SK-N-SH (cell line): ENCODE measurements at regions not wholly inside any gene's neighbourhood (a gene's known extent, or its start where the extent isn't known, plus 50 kb on each side); places are given as distances from the start of the nearest gene placed in this dataset.

Experiments
- CTCF ChIP-seq: fragments of 200-600 bp; sonication (generic); IDR thresholded peaks from 2 replicates; pipeline ENCODE4 v1.6.1; 2017; ENCODE audit warnings: antibody characterized with exemption, mild to moderate bottlenecking, moderate library complexity
- ELF1 ChIP-seq: IDR thresholded peaks from 2 replicates; pipeline ENCODE4 v1.4.0; 2012
- ZBTB33 ChIP-seq: IDR thresholded peaks from 2 replicates; pipeline ENCODE4 v1.4.0; 2012; ENCODE audit warnings: low read depth, borderline replicate concordance

DNA sequence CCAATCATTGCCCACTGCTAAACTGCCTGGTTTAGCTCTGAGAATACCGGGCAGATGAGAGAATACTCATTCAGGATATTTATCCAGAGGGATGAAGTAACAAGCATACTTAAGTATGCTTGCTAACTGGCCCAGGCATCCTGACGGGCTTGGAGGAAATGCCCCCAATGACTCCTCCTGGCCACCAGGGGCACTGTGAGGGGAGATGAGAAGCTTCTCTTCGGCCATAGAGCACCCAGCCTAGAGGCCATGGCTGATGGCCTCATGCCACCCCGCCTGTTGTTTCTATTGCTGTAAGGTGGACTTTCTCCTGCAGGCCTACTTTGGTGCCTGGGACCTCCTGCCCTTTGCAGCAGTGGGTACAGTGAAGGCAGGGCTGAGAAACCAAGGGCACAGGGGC lies 134.5 kb upstream of the FSTL4 start:
- TF ChIP-seq ELF1 (no peak), ZBTB33 (no peak), CTCF (peak; percentile 44; the same call in 1 of the 2 replicates)
